ENCODE measurements at regions not wholly inside any gene's neighbourhood (a gene's known extent, or its start where the extent isn't known, plus 50 kb on each side); places are given as distances from the start of the nearest gene placed in this dataset.

DNA sequence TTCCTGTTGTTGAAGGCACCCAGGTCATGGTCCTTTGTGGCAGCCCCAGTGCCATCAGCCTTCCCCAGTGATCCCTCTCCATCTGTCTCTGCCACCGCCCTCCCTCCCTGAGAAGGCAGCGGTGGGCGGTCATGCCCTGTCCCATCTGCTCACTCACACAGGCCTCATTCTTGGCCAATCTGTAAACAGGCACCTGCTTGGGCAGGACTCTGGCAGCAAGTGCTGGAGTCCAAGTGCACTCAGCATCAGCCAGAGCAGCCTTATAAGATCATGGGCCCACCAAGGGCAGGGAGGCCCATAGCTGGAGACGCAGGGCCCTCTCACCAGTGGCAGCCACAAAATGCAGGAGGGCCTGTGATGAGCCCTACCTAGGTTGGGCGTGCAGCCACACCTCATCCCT, 140.9 kb downstream of the TWIST2 start:
- TF ChIP-seq POLR2AphosphoS5 (IDR thresholded peaks at IDR 0.05; ENCODE audit: low read depth, low read length): no peak
- TF ChIP-seq, protein P1, sequence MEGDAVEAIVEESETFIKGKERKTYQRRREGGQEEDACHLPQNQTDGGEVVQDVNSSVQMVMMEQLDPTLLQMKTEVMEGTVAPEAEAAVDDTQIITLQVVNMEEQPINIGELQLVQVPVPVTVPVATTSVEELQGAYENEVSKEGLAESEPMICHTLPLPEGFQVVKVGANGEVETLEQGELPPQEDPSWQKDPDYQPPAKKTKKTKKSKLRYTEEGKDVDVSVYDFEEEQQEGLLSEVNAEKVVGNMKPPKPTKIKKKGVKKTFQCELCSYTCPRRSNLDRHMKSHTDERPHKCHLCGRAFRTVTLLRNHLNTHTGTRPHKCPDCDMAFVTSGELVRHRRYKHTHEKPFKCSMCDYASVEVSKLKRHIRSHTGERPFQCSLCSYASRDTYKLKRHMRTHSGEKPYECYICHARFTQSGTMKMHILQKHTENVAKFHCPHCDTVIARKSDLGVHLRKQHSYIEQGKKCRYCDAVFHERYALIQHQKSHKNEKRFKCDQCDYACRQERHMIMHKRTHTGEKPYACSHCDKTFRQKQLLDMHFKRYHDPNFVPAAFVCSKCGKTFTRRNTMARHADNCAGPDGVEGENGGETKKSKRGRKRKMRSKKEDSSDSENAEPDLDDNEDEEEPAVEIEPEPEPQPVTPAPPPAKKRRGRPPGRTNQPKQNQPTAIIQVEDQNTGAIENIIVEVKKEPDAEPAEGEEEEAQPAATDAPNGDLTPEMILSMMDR (IDR thresholded peaks at IDR 0.05): no peak
